NCI-H1092 (cell line): ENCODE measurements at regions not wholly inside any gene's neighbourhood (a gene's known extent, or its start where the extent isn't known, plus 50 kb on each side); places are given as distances from the start of the nearest gene placed in this dataset.

Experiments used
- DNase-seq: peaks from one replicate; lab custom pipeline; 2025; lab: John Stamatoyannopoulos, UW

- DNase-seq = no peak
Measured at GRCh38 chr11:33525789-33526188, 174.8 kb downstream of the C11orf91 start.

- DNase-seq = no peak
Measured at GRCh38 chr11:33521384-33521783, 179.2 kb downstream of the C11orf91 start.

GRCh38 chr11:33520112-33520511, 180.5 kb downstream of the C11orf91 start:
- DNase-seq = no peak

GRCh38 chr11:33515347-33515746, 185.3 kb downstream of the C11orf91 start:
- no peak for DNase-seq

- no peak for DNase-seq
Measured at GRCh38 chr11:33514079-33514925, 186.3 kb downstream of the C11orf91 start.

- DNase-seq = no peak
Measured at GRCh38 chr11:33509632-33510031, 191.0 kb downstream of the C11orf91 start.

- DNase-seq = no peak
Measured at GRCh38 chr11:33507967-33508366, 192.7 kb downstream of the C11orf91 start.

GRCh38 chr11:33507356-33507755, 193.3 kb downstream of the C11orf91 start:
- DNase-seq = no peak

- DNase-seq = no peak
Measured at GRCh38 chr11:33505093-33505492, 195.5 kb downstream of the C11orf91 start.

GRCh38 chr11:33500861-33501479, 199.7 kb downstream of the C11orf91 start:
- no peak for DNase-seq

GRCh38 chr11:33500332-33500731, 200.3 kb downstream of the C11orf91 start:
- DNase-seq = no peak

GRCh38 chr11:33492596-33492995, 208.0 kb downstream of the C11orf91 start:
- DNase-seq = no peak

GRCh38 chr11:33490842-33491370, 209.7 kb downstream of the C11orf91 start:
- DNase-seq = no peak

GRCh38 chr11:33488971-33489370, 211.7 kb downstream of the C11orf91 start:
- DNase-seq = no peak

- no peak for DNase-seq
Measured at GRCh38 chr11:33480626-33481025, 220.0 kb downstream of the C11orf91 start.

GRCh38 chr11:33479231-33479630, 221.4 kb downstream of the C11orf91 start:
- DNase-seq = peak; percentile 41

GRCh38 chr11:33478111-33478573, 221.0 kb downstream of the HIPK3 start:
- peak; percentile 53 for DNase-seq

GRCh38 chr11:33476945-33477606, 219.9 kb downstream of the HIPK3 start:
- no peak for DNase-seq

- DNase-seq = peak; percentile 38
Measured at GRCh38 chr11:33475993-33476392, 218.8 kb downstream of the HIPK3 start.

GRCh38 chr11:33474866-33475265, 217.7 kb downstream of the HIPK3 start:
- DNase-seq = no peak

- no peak for DNase-seq
Measured at GRCh38 chr11:33471541-33471940, 214.4 kb downstream of the HIPK3 start.

- no peak for DNase-seq
Measured at GRCh38 chr11:33467966-33468365, 210.8 kb downstream of the HIPK3 start.

GRCh38 chr11:33463059-33463458, 205.9 kb downstream of the HIPK3 start:
- DNase-seq = no peak
